Gastrocnemius medialis (tissue), 4 donors: ENCODE measurements at regions not wholly inside any gene's neighbourhood (a gene's known extent, or its start where the extent isn't known, plus 50 kb on each side); places are given as distances from the start of the nearest gene placed in this dataset.

Experiments
- POLR2A ChIP-seq, 2 donors: fragments of 450-650 bp; IDR thresholded peaks; one replicate each; pipeline ENCODE4 v1.6.1; 2017; ENCODE audit warnings: antibody characterized with exemption in 2 of 2, mild to moderate bottlenecking in 2 of 2, moderate library complexity in 2 of 2
- TF ChIP-seq, protein P1 (sequence below), 5 experiments: fragments of 450-650 bp in 3 of 5; fragments of 200-600 bp in 2 of 5; sonication (generic) in 2 of 5; IDR thresholded peaks in 4 of 5; conservative IDR thresholded peaks in 1 of 5; 1 replicate in 4 of 5; 2 replicates in 1 of 5; pipeline ENCODE4 v1.5.1; 2016 to 2019; ENCODE audit warnings: antibody characterized with exemption in 5 of 5, mild to moderate bottlenecking in 3 of 5, moderate library complexity in 3 of 5

GRCh38 chr17:77542011-77542410, 401.2 kb downstream of the SEC14L1 start:
- TF ChIP-seq, protein P1, sequence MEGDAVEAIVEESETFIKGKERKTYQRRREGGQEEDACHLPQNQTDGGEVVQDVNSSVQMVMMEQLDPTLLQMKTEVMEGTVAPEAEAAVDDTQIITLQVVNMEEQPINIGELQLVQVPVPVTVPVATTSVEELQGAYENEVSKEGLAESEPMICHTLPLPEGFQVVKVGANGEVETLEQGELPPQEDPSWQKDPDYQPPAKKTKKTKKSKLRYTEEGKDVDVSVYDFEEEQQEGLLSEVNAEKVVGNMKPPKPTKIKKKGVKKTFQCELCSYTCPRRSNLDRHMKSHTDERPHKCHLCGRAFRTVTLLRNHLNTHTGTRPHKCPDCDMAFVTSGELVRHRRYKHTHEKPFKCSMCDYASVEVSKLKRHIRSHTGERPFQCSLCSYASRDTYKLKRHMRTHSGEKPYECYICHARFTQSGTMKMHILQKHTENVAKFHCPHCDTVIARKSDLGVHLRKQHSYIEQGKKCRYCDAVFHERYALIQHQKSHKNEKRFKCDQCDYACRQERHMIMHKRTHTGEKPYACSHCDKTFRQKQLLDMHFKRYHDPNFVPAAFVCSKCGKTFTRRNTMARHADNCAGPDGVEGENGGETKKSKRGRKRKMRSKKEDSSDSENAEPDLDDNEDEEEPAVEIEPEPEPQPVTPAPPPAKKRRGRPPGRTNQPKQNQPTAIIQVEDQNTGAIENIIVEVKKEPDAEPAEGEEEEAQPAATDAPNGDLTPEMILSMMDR (IDR thresholded peaks at IDR 0.05 in 4 of 5, conservative IDR thresholded peaks at IDR 0.05 in 1 of 5) = no peak
- no peak for TF ChIP-seq POLR2A (IDR thresholded peaks at IDR 0.05)
